ENCODE measurements at regions not wholly inside any gene's neighbourhood (a gene's known extent, or its start where the extent isn't known, plus 50 kb on each side); places are given as distances from the start of the nearest gene placed in this dataset.

DNA sequence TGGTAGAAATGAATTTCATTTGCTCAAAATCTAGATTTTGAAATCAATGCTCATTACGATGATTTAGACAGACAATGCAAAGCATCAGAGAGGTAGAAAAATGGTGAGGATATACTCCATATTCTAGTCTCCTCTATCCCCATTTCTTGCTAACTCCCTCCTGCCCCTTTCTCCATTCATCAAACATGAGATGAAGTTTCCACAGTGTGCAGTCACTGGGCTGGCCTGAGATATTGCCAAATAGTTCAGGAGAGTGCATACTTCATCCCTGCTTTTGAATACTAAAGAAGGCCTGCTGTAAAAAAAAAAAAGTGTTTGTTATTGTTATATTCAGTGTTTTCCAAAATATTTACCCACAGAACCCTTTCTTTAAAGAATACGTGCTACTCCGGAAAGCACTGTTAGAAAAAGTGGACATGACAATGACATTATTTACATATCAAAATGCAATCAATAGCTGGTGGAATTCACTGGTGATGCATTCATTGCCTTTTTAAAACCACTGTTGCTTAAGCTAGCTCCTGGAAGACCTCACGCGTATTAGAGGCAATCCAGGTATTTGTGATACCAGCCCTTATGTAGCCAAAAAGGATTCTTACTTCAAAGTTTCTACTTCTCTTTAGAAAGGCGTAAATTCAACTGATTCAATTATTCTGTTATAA, 247.6 kb upstream of the SOX2 start:
- Histone ChIP-seq H3K4me3 (ENCODE audit: low read depth in 1 of 3, low read length in 3 of 3) (no peak overlapping the region), H3K27me3 (ENCODE audit: control insufficient read depth in 4 of 4, insufficient read depth in 4 of 4, low read length in 3 of 4) (no peaks in the 10 kb centered on the region), H3K9me3 (ENCODE audit: control insufficient read depth in 4 of 4, low read length in 3 of 4) (no peaks in the 10 kb centered on the region), H3K36me3 (ENCODE audit: control insufficient read depth in 4 of 4, insufficient read depth in 3 of 4, low read depth in 1 of 4, low read length in 3 of 4) (no peaks in the 10 kb centered on the region), H3K27ac (ENCODE audit: low read depth in 1 of 2, low read length in 2 of 2) (no peak overlapping the region), H3K9ac (ENCODE audit: low read depth in 1 of 2, low read length in 2 of 2) (no peak overlapping the region), H3K4me1 (ENCODE audit: control insufficient read depth in 4 of 4, insufficient read depth in 4 of 4, low read length in 3 of 4) (no peaks in the 10 kb centered on the region)
- TF ChIP-seq YY1 (IDR thresholded peaks at IDR 0.05) (no peak), TAF1 (conservative IDR thresholded peaks at IDR 0.05) (no peak), GABPA (IDR thresholded peaks at IDR 0.05 in 1 of 2, conservative IDR thresholded peaks at IDR 0.05 in 1 of 2) (no peak), FOXA1 (IDR thresholded peaks at IDR 0.05) (no peak), NR2F2 (IDR thresholded peaks at IDR 0.05) (no peak), JUND (IDR thresholded peaks at IDR 0.05) (no peak), HNF4A (conservative IDR thresholded peaks at IDR 0.05) (no peak)
- TF ChIP-seq, protein P1, sequence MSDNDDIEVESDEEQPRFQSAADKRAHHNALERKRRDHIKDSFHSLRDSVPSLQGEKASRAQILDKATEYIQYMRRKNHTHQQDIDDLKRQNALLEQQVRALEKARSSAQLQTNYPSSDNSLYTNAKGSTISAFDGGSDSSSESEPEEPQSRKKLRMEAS (IDR thresholded peaks at IDR 0.05), result no peak
- TF ChIP-seq, protein P2, sequence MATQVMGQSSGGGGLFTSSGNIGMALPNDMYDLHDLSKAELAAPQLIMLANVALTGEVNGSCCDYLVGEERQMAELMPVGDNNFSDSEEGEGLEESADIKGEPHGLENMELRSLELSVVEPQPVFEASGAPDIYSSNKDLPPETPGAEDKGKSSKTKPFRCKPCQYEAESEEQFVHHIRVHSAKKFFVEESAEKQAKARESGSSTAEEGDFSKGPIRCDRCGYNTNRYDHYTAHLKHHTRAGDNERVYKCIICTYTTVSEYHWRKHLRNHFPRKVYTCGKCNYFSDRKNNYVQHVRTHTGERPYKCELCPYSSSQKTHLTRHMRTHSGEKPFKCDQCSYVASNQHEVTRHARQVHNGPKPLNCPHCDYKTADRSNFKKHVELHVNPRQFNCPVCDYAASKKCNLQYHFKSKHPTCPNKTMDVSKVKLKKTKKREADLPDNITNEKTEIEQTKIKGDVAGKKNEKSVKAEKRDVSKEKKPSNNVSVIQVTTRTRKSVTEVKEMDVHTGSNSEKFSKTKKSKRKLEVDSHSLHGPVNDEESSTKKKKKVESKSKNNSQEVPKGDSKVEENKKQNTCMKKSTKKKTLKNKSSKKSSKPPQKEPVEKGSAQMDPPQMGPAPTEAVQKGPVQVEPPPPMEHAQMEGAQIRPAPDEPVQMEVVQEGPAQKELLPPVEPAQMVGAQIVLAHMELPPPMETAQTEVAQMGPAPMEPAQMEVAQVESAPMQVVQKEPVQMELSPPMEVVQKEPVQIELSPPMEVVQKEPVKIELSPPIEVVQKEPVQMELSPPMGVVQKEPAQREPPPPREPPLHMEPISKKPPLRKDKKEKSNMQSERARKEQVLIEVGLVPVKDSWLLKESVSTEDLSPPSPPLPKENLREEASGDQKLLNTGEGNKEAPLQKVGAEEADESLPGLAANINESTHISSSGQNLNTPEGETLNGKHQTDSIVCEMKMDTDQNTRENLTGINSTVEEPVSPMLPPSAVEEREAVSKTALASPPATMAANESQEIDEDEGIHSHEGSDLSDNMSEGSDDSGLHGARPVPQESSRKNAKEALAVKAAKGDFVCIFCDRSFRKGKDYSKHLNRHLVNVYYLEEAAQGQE (IDR thresholded peaks at IDR 0.05), result no peak
- TF ChIP-seq, protein P3, sequence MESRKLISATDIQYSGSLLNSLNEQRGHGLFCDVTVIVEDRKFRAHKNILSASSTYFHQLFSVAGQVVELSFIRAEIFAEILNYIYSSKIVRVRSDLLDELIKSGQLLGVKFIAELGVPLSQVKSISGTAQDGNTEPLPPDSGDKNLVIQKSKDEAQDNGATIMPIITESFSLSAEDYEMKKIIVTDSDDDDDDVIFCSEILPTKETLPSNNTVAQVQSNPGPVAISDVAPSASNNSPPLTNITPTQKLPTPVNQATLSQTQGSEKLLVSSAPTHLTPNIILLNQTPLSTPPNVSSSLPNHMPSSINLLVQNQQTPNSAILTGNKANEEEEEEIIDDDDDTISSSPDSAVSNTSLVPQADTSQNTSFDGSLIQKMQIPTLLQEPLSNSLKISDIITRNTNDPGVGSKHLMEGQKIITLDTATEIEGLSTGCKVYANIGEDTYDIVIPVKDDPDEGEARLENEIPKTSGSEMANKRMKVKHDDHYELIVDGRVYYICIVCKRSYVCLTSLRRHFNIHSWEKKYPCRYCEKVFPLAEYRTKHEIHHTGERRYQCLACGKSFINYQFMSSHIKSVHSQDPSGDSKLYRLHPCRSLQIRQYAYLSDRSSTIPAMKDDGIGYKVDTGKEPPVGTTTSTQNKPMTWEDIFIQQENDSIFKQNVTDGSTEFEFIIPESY (IDR thresholded peaks at IDR 0.05), result no peak
- no peak for DNase-seq (ENCODE audit: low spot score)
- WGBS, result 78% methylated on average over 6 of the region's 6 CpGs

DNA sequence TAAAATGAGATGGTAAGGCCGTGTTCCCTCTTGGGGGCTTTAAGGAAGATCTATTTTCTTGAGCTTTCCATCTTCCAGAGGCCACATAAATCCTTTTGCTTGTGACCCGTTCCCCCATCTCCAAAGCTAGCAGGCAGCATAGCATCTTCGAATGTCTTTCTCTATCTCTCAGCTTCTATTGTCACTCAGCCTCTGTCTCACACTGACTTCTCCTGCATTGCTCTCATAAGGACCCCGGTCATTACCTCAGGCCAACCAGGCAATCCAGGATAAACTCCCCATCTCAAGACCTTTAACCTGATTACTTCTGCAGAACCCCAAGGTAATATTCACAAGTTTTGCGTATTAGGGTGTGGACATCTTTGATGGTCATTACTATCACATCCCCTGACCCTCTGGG, 250.3 kb upstream of the SOX2 start:
- H3K9me3 ChIP-seq (ENCODE audit: control insufficient read depth in 4 of 4, low read length in 3 of 4), result no peaks in the 10 kb centered on the region
- no peak overlapping the region for H3K9ac ChIP-seq (ENCODE audit: low read depth in 1 of 2, low read length in 2 of 2)
- H3K4me1 ChIP-seq (ENCODE audit: control insufficient read depth in 4 of 4, insufficient read depth in 4 of 4, low read length in 3 of 4), result no peaks in the 10 kb centered on the region
- no peak overlapping the region for H3K4me3 ChIP-seq (ENCODE audit: low read depth in 1 of 3, low read length in 3 of 3)
- no peaks in the 10 kb centered on the region for H3K36me3 ChIP-seq (ENCODE audit: control insufficient read depth in 4 of 4, insufficient read depth in 3 of 4, low read depth in 1 of 4, low read length in 3 of 4)
- H3K27me3 ChIP-seq (ENCODE audit: control insufficient read depth in 4 of 4, insufficient read depth in 4 of 4, low read length in 3 of 4), result no peaks in the 10 kb centered on the region
- DNase-seq (ENCODE audit: low spot score), result no peak
- H3K27ac ChIP-seq (ENCODE audit: low read depth in 1 of 2, low read length in 2 of 2), result no peak overlapping the region
- 88% methylated on average over 5 of the region's 5 CpGs for WGBS
- TF ChIP-seq, protein P4, sequence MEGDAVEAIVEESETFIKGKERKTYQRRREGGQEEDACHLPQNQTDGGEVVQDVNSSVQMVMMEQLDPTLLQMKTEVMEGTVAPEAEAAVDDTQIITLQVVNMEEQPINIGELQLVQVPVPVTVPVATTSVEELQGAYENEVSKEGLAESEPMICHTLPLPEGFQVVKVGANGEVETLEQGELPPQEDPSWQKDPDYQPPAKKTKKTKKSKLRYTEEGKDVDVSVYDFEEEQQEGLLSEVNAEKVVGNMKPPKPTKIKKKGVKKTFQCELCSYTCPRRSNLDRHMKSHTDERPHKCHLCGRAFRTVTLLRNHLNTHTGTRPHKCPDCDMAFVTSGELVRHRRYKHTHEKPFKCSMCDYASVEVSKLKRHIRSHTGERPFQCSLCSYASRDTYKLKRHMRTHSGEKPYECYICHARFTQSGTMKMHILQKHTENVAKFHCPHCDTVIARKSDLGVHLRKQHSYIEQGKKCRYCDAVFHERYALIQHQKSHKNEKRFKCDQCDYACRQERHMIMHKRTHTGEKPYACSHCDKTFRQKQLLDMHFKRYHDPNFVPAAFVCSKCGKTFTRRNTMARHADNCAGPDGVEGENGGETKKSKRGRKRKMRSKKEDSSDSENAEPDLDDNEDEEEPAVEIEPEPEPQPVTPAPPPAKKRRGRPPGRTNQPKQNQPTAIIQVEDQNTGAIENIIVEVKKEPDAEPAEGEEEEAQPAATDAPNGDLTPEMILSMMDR (IDR thresholded peaks at IDR 0.05; ENCODE audit: low read depth, low read length, missing input control), result no peak
- TF ChIP-seq YY1 (IDR thresholded peaks at IDR 0.05) (no peak), GABPA (IDR thresholded peaks at IDR 0.05 in 1 of 2, conservative IDR thresholded peaks at IDR 0.05 in 1 of 2) (no peak), HNF4G (IDR thresholded peaks at IDR 0.05) (no peak), RAD21 (IDR thresholded peaks at IDR 0.05) (no peak), TAF1 (conservative IDR thresholded peaks at IDR 0.05) (no peak), RXRA (IDR thresholded peaks at IDR 0.05) (no peak)
- TF ChIP-seq, protein P2 (IDR thresholded peaks at IDR 0.05), result no peak
- TF ChIP-seq, protein P1 (IDR thresholded peaks at IDR 0.05), result no peak
